NCI-H2171 treated with DMSO at 0.1 percent for 48 hours (cell line): ENCODE measurements at regions not wholly inside any gene's neighbourhood (a gene's known extent, or its start where the extent isn't known, plus 50 kb on each side); places are given as distances from the start of the nearest gene placed in this dataset.

Experiments used
- DNase-seq: peaks from one replicate; lab custom pipeline; 2025; lab: John Stamatoyannopoulos, UW

DNA sequence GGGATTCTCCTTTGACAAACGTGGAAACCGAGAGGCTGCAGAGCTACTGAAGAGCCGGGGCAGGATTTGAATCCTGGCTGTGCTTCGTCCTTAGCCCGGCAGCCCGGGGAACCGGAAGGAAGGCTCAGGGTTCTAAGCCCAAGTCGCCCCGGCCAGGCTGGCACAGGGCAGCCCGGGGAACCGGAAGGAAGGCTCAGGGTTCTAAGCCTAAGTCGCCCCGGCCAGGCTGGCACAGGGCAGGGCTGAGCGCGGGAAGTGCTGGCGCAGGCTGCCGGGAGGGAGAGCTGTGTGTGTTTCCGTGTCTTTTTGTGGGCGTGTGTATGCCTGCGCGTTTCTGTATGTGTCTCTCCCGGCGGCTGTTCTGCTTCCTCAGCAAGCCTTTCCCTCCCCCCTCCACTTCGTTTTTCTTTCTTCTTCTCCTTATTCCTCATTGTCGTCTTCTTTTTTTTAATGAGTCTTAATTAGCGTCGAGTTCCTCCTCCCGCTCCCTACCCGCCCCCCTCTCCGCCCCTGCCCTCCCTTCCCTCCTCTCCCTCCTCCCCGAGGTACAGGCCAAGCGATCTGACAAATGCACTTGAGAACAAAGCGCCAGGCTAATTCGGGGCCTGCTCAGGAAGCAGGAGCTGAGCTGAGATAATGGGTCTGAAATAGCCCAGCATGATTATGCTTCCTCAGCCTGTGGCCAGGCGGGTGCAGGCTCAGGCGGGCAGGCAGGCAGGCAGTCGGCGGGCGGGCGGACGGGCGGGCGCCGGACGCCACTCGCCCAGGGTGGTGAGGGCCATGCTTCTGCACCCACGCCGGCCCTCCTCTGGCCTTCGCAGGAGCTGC, 65.9 kb downstream of the EFNB1 start:
- DNase-seq, result no peak

DNA sequence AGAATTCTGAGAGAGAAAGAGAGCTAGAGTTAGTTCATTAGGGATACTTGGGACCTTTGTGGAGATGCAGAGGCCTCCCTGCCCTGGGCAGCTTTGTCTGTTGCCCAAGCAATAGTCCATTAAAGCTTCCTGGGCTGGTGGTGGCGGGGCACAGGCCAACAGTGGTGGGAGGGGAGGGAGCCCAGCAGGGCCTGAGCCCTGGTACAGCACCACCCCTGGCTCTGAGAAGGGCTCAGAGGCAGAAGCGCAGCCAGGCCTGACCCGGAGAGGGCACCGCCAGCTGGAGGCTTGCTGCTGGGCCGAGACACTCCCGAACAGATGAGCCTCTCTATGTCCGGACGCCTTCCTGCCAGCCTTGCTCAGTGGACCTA, 65.3 kb downstream of the EFNB1 start:
- no peak for DNase-seq

DNA sequence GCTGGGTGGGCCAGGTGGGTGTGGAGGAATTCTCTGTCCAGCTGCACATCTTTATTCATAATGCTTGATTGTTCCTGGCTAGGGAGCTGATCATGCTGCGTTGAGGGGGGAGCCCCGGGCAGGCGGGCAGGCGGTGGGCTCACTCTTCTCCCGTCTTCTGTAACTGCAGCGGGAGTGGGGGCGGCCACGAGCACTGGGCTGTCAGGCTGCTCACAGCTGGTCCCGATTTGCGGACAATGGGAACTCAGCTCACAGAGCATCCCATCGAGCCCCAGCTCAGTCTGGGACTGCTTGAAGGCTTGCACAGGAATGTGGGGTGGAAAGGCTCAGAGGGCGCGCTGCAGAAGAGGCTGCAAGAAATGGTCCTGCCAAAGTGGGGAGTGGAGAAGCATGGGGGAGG, 63.8 kb downstream of the EFNB1 start:
- no peak for DNase-seq

DNA sequence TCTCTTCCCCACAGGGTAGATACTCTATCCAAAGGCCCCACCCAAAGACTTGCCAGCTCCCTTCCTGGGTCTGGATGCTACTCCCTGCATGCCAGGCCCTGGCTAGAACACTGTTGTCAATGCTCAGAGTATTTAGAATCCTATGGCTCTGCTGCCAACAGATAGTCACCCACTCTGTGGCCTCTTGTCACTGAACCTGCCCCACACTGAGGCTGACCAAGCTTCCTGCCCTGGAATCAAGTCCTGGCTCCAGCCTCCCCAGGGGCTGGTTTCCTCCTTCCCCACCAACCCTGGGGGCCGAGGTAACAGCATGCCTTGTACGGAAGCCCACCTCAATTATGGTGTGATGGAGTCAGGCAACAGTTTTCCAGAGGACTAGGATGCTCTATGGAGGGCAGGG, 63.3 kb downstream of the EFNB1 start:
- no peak for DNase-seq
